Gastrocnemius medialis (tissue), 4 donors: ENCODE measurements at regions not wholly inside any gene's neighbourhood (a gene's known extent, or its start where the extent isn't known, plus 50 kb on each side); places are given as distances from the start of the nearest gene placed in this dataset.

Experiments
- CTCF ChIP-seq, 5 experiments: fragments of 450-650 bp in 3 of 5; fragments of 200-600 bp in 2 of 5; sonication (generic) in 2 of 5; IDR thresholded peaks in 4 of 5; conservative IDR thresholded peaks in 1 of 5; 1 replicate in 4 of 5; 2 replicates in 1 of 5; pipeline ENCODE4 v1.5.1; 2016 to 2019; ENCODE audit warnings: antibody characterized with exemption in 5 of 5, mild to moderate bottlenecking in 3 of 5, moderate library complexity in 3 of 5
- POLR2A ChIP-seq, 2 donors: fragments of 450-650 bp; IDR thresholded peaks; one replicate each; pipeline ENCODE4 v1.6.1; 2017; ENCODE audit warnings: antibody characterized with exemption in 2 of 2, mild to moderate bottlenecking in 2 of 2, moderate library complexity in 2 of 2

DNA sequence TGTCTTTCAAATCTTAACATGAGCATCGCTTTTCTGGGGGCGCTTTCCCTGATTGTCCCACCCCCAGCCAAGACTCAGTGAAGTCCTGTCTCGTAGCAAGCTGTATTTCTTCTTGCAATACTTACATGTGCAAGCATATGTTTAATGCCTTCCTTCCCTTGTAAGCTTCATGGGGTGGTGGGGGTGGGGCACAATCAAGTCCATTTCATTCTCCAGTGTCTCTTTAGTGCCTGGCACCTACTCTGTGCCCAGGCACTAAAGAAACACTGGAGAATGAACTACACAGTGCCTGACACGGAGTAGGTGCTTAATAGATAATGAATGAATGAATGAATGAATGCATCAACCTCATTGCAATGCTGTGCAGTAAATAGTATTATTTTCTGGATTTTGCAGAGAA, 143.1 kb downstream of the PLPP3 start:
- TF ChIP-seq CTCF (IDR thresholded peaks at IDR 0.05 in 4 of 5, conservative IDR thresholded peaks at IDR 0.05 in 1 of 5) (no peak), POLR2A (IDR thresholded peaks at IDR 0.05) (no peak)
